NT2/D1 (cell line): ENCODE measurements at regions not wholly inside any gene's neighbourhood (a gene's known extent, or its start where the extent isn't known, plus 50 kb on each side); places are given as distances from the start of the nearest gene placed in this dataset.
A peak's percentile ranks its signal among the peaks of the same experiment; 100 is the strongest.
"Not testable (repeated sequence)": the region's sequence is repeated elsewhere in the genome, so short reads cannot be mapped to it uniquely, and the experiment has no call there.

ENCODE experiments used
- DNase-seq: peaks from one replicate; pipeline ENCODE4 v3.0.0-alpha.2; 2011; ENCODE audit warnings: low read depth, low spot score
- H3K27me3 ChIP-seq: 2 replicates; pipeline ENCODE4 v1.6.0; 2011; ENCODE audit warnings: mild to moderate bottlenecking; ENCODE audit not compliant: insufficient read length, insufficient read depth
- H3K36me3 ChIP-seq: 2 replicates; pipeline ENCODE4 v1.6.1; 2011; ENCODE audit warnings: mild to moderate bottlenecking, low read length, mixed read lengths; ENCODE audit not compliant: insufficient read depth, insufficient read length
- H3K4me1 ChIP-seq: 2 replicates; pipeline ENCODE4 v1.5.1; 2011; ENCODE audit not compliant: insufficient read depth, insufficient read length
- H3K4me3 ChIP-seq: 2 replicates; pipeline ENCODE4 v1.5.1; 2011; ENCODE audit warnings: low read depth; ENCODE audit not compliant: insufficient read length
- H3K9ac ChIP-seq: 2 replicates; pipeline ENCODE4 v1.6.0; 2011; ENCODE audit warnings: low read depth; ENCODE audit not compliant: insufficient read length
- H3K9me3 ChIP-seq: 2 replicates; pipeline ENCODE4 v1.5.1; 2011; ENCODE audit warnings: mild to moderate bottlenecking, low read length; ENCODE audit not compliant: insufficient read depth
- SUZ12 ChIP-seq: IDR thresholded peaks from 2 replicates; pipeline ENCODE4 v1.6.1; 2011; ENCODE audit not compliant: insufficient read length, insufficient read depth; ENCODE audit errors: extremely low read depth
- YY1 ChIP-seq: IDR thresholded peaks from 2 replicates; pipeline ENCODE4 v1.6.1; 2011; ENCODE audit not compliant: insufficient read length, insufficient read depth
- ZNF274 ChIP-seq: IDR thresholded peaks from 2 replicates; pipeline ENCODE4 v1.6.1; 2011; ENCODE audit warnings: mild to moderate bottlenecking, low read depth, low read length

GRCh38 chr5:67790390-67790789 lies 425.2 kb upstream of the PIK3R1 start:
- H3K27me3 ChIP-seq, result no peaks in the 10 kb centered on the region
- TF ChIP-seq ZNF274 (no peak), YY1 (no peak), SUZ12 (no peak)
- H3K4me1 ChIP-seq, result no peaks in the 10 kb centered on the region
- no peak overlapping the region for H3K4me3 ChIP-seq
- DNase-seq, result no peak
- no peaks in the 10 kb centered on the region for H3K36me3 ChIP-seq
- H3K9me3 ChIP-seq, result no peaks in the 10 kb centered on the region; the same call in 1 of the 2 replicates
- H3K9ac ChIP-seq, result no peak overlapping the region

DNA sequence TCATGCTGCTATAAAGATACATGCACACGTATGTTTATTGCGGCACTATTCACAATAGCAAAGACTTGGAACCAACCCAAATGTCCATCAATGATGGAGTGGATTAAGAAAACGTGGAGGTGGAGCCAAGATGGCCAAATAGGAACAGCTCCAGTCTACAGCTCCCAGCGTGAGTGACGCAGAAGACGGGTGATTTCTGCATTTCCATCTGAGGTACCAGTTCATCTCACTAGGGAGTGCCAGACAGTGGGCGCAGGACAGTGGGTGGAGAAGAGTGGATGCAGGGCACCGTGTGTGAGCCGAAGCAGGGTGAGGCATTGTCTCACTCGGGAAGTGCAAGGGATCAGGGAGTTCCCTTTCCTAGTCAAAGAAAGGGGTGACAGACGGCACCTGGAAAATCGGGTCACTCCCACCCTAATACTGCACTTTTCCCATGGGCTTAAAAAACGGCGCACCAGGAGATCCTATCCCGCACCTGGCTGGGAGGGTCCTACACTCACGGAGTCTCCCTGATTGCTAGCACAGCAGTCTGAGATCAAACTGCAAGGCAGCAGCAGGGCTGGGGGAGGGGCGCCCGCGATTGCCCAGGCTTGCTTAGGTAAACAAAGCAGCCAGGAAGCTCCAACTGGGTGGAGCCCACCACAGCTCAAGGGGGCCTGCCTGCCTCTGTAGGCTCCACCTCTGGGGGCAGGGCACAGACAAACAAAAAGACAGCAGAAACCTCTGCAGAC lies 435.5 kb upstream of the PIK3R1 start:
- H3K4me1 ChIP-seq, H3K9ac ChIP-seq, H3K27me3 ChIP-seq, H3K36me3 ChIP-seq, H3K9me3 ChIP-seq, H3K4me3 ChIP-seq: not testable (repeated sequence)
- DNase-seq, result peak; percentile 25

DNA sequence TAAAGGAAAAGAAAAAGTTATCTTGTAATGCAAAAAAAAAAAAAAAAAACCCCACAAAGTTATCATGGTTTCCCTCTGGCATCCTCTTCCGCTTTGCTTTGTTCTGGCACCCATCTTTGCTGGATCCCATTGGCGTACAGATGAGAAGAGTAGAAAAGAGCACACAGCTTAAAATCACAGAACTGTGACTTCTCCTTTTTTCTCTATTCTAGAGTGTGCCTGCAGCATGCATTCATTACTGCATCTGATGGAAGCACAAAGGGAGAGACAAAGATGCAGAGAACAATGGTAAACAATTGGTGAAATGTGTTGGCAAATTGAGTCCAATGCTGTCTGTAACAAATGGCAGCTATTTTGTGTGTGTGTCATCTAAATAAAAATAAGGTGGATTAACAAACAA lies 440.8 kb upstream of the PIK3R1 start:
- DNase-seq, result no peak
- H3K4me3 ChIP-seq, result no peak overlapping the region
- H3K27me3 ChIP-seq, result no peaks in the 10 kb centered on the region
- H3K4me1 ChIP-seq, result no peaks in the 10 kb centered on the region
- no peaks in the 10 kb centered on the region for H3K36me3 ChIP-seq
- H3K9ac ChIP-seq, result no peak overlapping the region
- no peaks in the 10 kb centered on the region for H3K9me3 ChIP-seq
- TF ChIP-seq SUZ12, result no peak
- no peak for TF ChIP-seq YY1
- TF ChIP-seq ZNF274, result no peak

DNA sequence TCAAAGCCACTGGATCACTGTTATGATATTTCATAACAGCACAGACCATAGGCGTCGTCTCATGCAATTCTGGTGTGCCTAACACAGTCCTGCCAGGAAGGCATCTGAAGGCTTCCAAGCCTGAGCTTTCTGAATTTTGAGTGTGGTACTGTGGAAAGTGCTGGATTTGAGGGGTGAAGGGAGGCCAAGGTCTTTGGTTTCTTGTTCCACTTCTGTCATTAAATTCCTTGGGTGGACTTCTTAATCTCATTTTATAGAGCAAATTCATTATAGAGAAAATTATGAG lies 441.3 kb upstream of the PIK3R1 start:
- no peaks in the 10 kb centered on the region for H3K9me3 ChIP-seq
- H3K9ac ChIP-seq, result no peak overlapping the region
- no peaks in the 10 kb centered on the region for H3K36me3 ChIP-seq
- no peak for DNase-seq
- H3K4me1 ChIP-seq, result no peaks in the 10 kb centered on the region
- no peak overlapping the region for H3K4me3 ChIP-seq
- H3K27me3 ChIP-seq, result no peaks in the 10 kb centered on the region
- TF ChIP-seq SUZ12 (no peak), ZNF274 (no peak), YY1 (no peak)

DNA sequence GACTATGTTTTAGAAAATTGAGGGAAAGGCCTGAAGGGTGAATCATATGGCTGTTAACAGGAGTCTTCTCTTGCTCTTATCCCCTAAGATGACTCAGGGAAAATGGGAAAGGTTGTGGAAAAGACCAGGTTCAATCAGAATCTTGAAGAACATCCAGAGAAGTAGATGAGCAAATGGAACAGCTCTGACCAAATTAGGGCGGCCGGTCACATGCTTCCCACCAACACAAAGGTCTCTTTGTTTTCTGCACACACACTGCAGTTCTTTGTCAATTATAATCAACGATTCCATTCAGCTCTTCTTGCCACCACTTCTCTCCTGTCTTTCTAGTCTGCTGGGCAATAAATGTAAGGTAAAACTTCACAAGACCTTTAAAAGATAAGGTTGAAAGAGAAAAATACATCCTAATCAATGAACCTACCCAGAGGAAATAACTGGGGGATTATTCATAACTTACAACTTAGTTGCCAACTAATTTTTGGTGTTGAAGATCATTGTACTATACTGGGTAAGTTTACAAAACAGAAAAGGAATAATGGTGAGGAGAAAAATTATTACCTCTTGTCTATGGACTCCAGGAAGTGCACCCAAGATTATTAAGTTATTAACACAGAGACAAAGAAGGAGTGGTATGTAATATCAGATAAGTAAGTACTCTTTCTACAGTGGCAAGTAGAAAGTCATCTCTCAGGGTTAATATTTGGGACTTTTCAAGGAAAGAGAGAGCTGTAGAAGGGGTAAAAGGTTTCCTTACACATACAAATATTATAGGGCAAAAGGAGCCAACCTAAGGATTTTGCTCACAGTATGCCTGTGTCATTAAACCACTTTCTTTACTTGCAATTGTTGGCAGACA lies 441.9 kb upstream of the PIK3R1 start:
- TF ChIP-seq SUZ12 (no peak), YY1 (no peak), ZNF274 (no peak)
- DNase-seq, result no peak
- H3K27me3 ChIP-seq, result no peaks in the 10 kb centered on the region

DNA sequence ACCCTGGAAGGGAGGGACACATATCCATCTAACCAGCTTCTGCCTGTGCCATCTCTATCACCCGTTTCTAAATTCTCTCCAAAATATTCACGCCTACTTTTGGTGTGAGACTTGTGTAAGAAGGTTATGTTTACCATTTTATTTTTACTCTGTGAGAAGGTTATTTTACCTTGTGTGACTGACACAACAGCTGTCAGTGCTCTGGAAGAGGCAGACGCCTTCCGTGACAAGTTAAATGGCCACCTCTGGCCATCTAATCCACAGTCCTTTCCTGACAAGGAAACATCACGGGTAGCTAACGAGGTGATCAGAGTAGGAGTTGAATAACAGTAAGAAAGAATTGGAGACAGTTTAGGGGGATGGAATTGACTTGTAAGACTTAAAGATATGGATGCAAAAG lies 443.8 kb upstream of the PIK3R1 start:
- Histone ChIP-seq H3K27me3 (no peaks in the 10 kb centered on the region), H3K9me3 (no peaks in the 10 kb centered on the region), H3K4me3 (no peak overlapping the region), H3K36me3 (no peaks in the 10 kb centered on the region), H3K9ac (no peak overlapping the region), H3K4me1 (no peaks in the 10 kb centered on the region)
- DNase-seq, result no peak
- TF ChIP-seq ZNF274 (no peak), YY1 (no peak), SUZ12 (no peak)

More for the DNA sequence above, 441.9 kb upstream of the PIK3R1 start:
- no peak overlapping the region for H3K4me3 ChIP-seq
- H3K9me3 ChIP-seq, result no peaks in the 10 kb centered on the region
- H3K9ac ChIP-seq, result no peak overlapping the region
- no peaks in the 10 kb centered on the region for H3K36me3 ChIP-seq
- H3K4me1 ChIP-seq, result no peaks in the 10 kb centered on the region

GRCh38 chr5:67771221-67771620 lies 444.3 kb upstream of the PIK3R1 start:
- no peak for DNase-seq
- Histone ChIP-seq H3K9me3 (no peaks in the 10 kb centered on the region), H3K27me3 (no peaks in the 10 kb centered on the region), H3K4me3 (no peak overlapping the region), H3K36me3 (no peaks in the 10 kb centered on the region), H3K9ac (no peak overlapping the region), H3K4me1 (no peaks in the 10 kb centered on the region)
- TF ChIP-seq SUZ12 (no peak), YY1 (no peak), ZNF274 (no peak)
